ENCODE measurements at regions not wholly inside any gene's neighbourhood (a gene's known extent, or its start where the extent isn't known, plus 50 kb on each side); places are given as distances from the start of the nearest gene placed in this dataset.

DNA sequence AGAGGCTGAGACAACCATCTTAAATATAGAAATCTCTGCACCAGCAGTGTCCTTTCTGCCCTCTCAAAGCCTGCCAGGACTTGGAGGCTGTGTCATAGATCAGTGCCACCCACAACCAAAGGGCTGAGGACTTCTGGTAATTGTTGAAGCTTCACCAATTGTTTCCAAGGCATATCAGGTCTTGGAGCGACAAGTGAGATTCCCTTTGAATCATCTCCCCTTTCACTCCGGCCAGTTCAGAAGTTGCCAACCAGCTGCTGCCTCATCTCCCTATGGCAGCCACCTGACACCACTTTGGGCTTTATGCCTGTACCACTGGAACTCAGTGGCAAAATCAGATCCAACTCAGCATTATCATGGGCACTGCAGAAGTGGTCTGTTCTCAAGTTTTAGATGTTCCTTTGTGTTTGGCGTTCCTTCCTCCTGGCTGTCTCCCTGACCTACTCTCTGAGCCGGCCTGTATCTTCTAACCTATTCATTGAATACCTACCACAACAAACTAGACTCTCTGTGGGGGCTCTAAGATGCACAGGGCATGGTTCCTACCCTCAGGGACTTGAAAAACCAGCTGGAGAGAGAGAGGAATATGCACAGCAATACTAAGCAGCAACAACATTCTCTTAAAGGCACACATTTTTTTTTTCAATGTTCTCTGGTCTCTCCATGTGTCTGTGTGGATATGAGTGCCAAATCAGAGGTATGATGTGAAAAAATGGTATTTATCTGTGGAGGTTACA is 90.8 kb upstream of the PFN2 start:
- TF ChIP-seq, protein P1, sequence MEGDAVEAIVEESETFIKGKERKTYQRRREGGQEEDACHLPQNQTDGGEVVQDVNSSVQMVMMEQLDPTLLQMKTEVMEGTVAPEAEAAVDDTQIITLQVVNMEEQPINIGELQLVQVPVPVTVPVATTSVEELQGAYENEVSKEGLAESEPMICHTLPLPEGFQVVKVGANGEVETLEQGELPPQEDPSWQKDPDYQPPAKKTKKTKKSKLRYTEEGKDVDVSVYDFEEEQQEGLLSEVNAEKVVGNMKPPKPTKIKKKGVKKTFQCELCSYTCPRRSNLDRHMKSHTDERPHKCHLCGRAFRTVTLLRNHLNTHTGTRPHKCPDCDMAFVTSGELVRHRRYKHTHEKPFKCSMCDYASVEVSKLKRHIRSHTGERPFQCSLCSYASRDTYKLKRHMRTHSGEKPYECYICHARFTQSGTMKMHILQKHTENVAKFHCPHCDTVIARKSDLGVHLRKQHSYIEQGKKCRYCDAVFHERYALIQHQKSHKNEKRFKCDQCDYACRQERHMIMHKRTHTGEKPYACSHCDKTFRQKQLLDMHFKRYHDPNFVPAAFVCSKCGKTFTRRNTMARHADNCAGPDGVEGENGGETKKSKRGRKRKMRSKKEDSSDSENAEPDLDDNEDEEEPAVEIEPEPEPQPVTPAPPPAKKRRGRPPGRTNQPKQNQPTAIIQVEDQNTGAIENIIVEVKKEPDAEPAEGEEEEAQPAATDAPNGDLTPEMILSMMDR (IDR thresholded peaks at IDR 0.05), result no peak
- TF ChIP-seq POLR2A (IDR thresholded peaks at IDR 0.05) (no peak), POLR2AphosphoS5 (IDR thresholded peaks at IDR 0.05) (no peak)
